IMR-90 (cell line): ENCODE measurements at regions not wholly inside any gene's neighbourhood (a gene's known extent, or its start where the extent isn't known, plus 50 kb on each side); places are given as distances from the start of the nearest gene placed in this dataset.

Experiments
- CTCF ChIP-seq: conservative IDR thresholded peaks from 2 replicates; pipeline ENCODE4 v1.5.1; 2012; ENCODE audit warnings: mild to moderate bottlenecking, low read depth, low read length, improper control_type of control experiment
- ELK1 ChIP-seq: fragments of 150-350 bp; IDR thresholded peaks from 2 replicates; pipeline ENCODE4 v1.6.1; 2016; ENCODE audit warnings: low read depth, mild to moderate bottlenecking, low read length, moderate library complexity, borderline replicate concordance
- NFE2L2 ChIP-seq: fragments of 150-350 bp; IDR thresholded peaks from 2 replicates; pipeline ENCODE4 v1.6.1; 2016; ENCODE audit warnings: low read depth, mild to moderate bottlenecking, low read length
- POLR2A ChIP-seq: IDR thresholded peaks from 2 replicates; pipeline ENCODE4 v1.6.1; 2012; ENCODE audit warnings: mild to moderate bottlenecking, low read depth, low read length
- RAD21 ChIP-seq: IDR thresholded peaks from 2 replicates; pipeline ENCODE4 v1.6.1; 2012; ENCODE audit warnings: low read length, improper control_type of control experiment
- RCOR1 ChIP-seq: IDR thresholded peaks from 2 replicates; pipeline ENCODE4 v1.6.1; 2012; ENCODE audit warnings: mild to moderate bottlenecking, low read length, improper control_type of control experiment; ENCODE audit not compliant: insufficient replicate concordance
- RFX5 ChIP-seq: IDR thresholded peaks from 2 replicates; pipeline ENCODE4 v1.8.0; 2012; ENCODE audit warnings: low read depth, mild to moderate bottlenecking, low read length, moderate library complexity

- TF ChIP-seq ELK1 (no peak), CTCF (no peak), POLR2A (no peak), RFX5 (no peak), RAD21 (no peak), RCOR1 (no peak), NFE2L2 (no peak)
These were observed 176.6 kb downstream of the EN1 start for GRCh38 chr2:118670838-118671237.
